M059J (cell line): ENCODE measurements at regions not wholly inside any gene's neighbourhood (a gene's known extent, or its start where the extent isn't known, plus 50 kb on each side); places are given as distances from the start of the nearest gene placed in this dataset.
"Not testable (repeated sequence)": the region's sequence is repeated elsewhere in the genome, so short reads cannot be mapped to it uniquely, and the experiment has no call there.

Source experiments
- DNase-seq: peaks from one replicate; pipeline ENCODE4 v3.0.0-alpha.2; 2012; ENCODE audit warnings: low read depth

- DNase-seq: no peak
These were observed 112.8 kb downstream of the DSC3 start for GRCh38 chr18:30929718-30930117.

- DNase-seq: no peak
These were observed 113.5 kb downstream of the DSC3 start for GRCh38 chr18:30929065-30929464.

GRCh38 chr18:30927517-30928075 is 114.9 kb downstream of the DSC3 start:
- DNase-seq: no peak

- no peak for DNase-seq
These were observed 115.5 kb downstream of the DSC3 start for GRCh38 chr18:30927042-30927441.

GRCh38 chr18:30925795-30926194 is 116.7 kb downstream of the DSC3 start:
- no peak for DNase-seq

- no peak for DNase-seq
These were observed 121.8 kb downstream of the DSC3 start for GRCh38 chr18:30920757-30921156.

GRCh38 chr18:30920351-30920750 is 122.2 kb downstream of the DSC3 start:
- DNase-seq: no peak

- DNase-seq: no peak
These were observed 124.9 kb downstream of the DSC3 start for GRCh38 chr18:30917651-30918050.

- DNase-seq: no peak
These were observed 127.1 kb downstream of the DSC3 start for GRCh38 chr18:30915336-30915988.

- DNase-seq: no peak
These were observed 134.2 kb downstream of the DSC3 start for GRCh38 chr18:30908381-30908780.

- peak; percentile 42 for DNase-seq
These were observed 139.0 kb downstream of the DSC3 start for GRCh38 chr18:30903566-30903965.

- no peak for DNase-seq
These were observed 152.8 kb downstream of the DSC3 start for GRCh38 chr18:30889519-30890301.

- no peak for DNase-seq
These were observed 154.2 kb downstream of the DSC3 start for GRCh38 chr18:30888344-30888743.

GRCh38 chr18:30886998-30887397 is 155.5 kb downstream of the DSC3 start:
- no peak for DNase-seq

- DNase-seq: no peak
These were observed 172.1 kb downstream of the DSC3 start for GRCh38 chr18:30870466-30870865.

GRCh38 chr18:30862900-30863299 is 179.6 kb downstream of the DSC3 start:
- no peak for DNase-seq

- no peak for DNase-seq
These were observed 181.8 kb downstream of the DSC3 start for GRCh38 chr18:30860741-30861140.

- no peak for DNase-seq
These were observed 183.5 kb downstream of the DSC3 start for GRCh38 chr18:30859036-30859435.

GRCh38 chr18:30858560-30858959 is 184.0 kb downstream of the DSC3 start:
- no peak for DNase-seq

GRCh38 chr18:30855762-30856161 is 186.8 kb downstream of the DSC3 start:
- DNase-seq: no peak

GRCh38 chr18:30852980-30853379 is 189.6 kb downstream of the DSC3 start:
- no peak for DNase-seq

- no peak for DNase-seq
These were observed 190.0 kb downstream of the DSC3 start for GRCh38 chr18:30852541-30852940.

- DNase-seq: not testable (repeated sequence)
These were observed 203.4 kb downstream of the DSC3 start for GRCh38 chr18:30839056-30839561.
